ENCODE measurements at regions not wholly inside any gene's neighbourhood (a gene's known extent, or its start where the extent isn't known, plus 50 kb on each side); places are given as distances from the start of the nearest gene placed in this dataset.

DNA sequence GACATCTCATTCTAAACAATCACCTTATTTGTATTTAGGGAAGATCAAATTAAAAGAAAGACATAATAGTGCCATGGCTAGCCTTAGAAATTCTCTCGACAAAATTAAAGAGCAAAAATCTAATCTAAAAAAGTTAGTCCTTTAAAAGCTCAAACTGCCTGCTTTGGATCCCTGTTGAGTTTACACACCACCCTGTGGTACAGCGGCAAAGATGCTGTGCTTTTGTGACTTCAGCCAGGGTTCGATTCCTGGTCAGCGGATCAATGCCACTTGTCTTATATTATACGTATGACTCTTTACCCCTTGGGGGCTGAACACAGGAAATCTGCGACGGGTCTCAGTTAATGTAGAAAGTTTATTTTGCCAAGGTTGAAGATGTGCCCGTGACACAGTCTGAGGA lies 51.3 kb upstream of the VOPP1 start:
- DNase-seq = no peak

DNA sequence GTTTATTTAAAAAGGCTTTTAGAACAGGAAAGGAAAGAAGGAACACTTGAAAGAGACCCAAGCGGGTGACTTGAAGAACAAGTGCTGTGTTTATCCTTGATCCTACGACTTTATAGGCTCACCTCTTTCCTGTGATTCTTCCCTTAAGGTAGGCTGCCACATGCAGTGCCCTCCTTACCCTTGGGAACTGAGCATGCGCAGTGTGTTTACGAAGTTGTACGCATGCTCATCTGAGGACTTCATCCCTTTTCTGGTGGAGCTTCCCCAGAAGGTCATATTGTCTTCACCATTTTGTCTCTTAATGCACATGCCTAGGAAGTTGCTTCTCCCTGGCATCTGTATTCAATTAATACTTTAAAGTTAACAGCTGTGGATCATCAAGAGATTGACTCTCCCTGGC lies 49.9 kb upstream of the VOPP1 start:
- DNase-seq = no peak
